WTC11 (cell line): ENCODE measurements at regions not wholly inside any gene's neighbourhood (a gene's known extent, or its start where the extent isn't known, plus 50 kb on each side); places are given as distances from the start of the nearest gene placed in this dataset.
"Not testable (repeated sequence)": the region's sequence is repeated elsewhere in the genome, so short reads cannot be mapped to it uniquely, and the experiment has no call there.

Experiments used
- ATAC-seq: fragments of 200-7000 bp; cut with Tn5 transposase; 2 replicates; pipeline ENCODE4 v1.10.0; 2021; ENCODE audit warnings: mild to moderate bottlenecking, moderate library complexity
- CTCF ChIA-PET: fragments of 300-600 bp; sonication (Branson Sonifier 250); formaldehyde crosslinking; loops from one replicate; lab custom pipeline; 2021; ENCODE audit warnings: antibody characterized with exemption; lab: Charles Lee
- POLR2A ChIA-PET: fragments of 350-600 bp; sonication (Branson Sonifier 250); formaldehyde crosslinking; loops from one replicate; lab custom pipeline; 2021; ENCODE audit warnings: antibody characterized with exemption; lab: Charles Lee
- DNase-seq: peaks from one replicate; pipeline ENCODE4 v3.0.0; 2021; ENCODE audit warnings: low spot score
- H3K27ac Mint-ChIP-seq: 2 replicates; pipeline ENCODE4 v1.8.0; 2021; ENCODE audit warnings: mixed read lengths
- H3K27me3 Mint-ChIP-seq: 2 replicates; pipeline ENCODE4 v1.8.0; 2021; ENCODE audit warnings: low read depth, mild to moderate bottlenecking, moderate library complexity, mixed read lengths
- H3K36me3 Mint-ChIP-seq: 2 replicates; pipeline ENCODE4 v1.8.0; 2021; ENCODE audit warnings: mixed read lengths
- H3K4me1 Mint-ChIP-seq: 2 replicates; pipeline ENCODE4 v1.8.0; 2022; ENCODE audit warnings: mixed read lengths
- H3K4me3 Mint-ChIP-seq: 2 replicates; pipeline ENCODE4 v1.8.0; 2021; ENCODE audit warnings: mild to moderate bottlenecking, moderate library complexity, mixed read lengths
- H3K9me3 Mint-ChIP-seq: 2 replicates; pipeline ENCODE4 v1.8.0; 2021; ENCODE audit warnings: mixed read lengths
- CBFB ChIP-seq: sonication (generic); formaldehyde crosslinking; IDR thresholded peaks from 2 replicates; pipeline ENCODE4 v1.8.1; 2022; ENCODE audit warnings: mild to moderate bottlenecking, low read depth, missing genetic modification reagents
- EMX1 ChIP-seq: fragments of 250-450 bp; sonication (Bioruptor Pico); IDR thresholded peaks from 2 replicates; pipeline ENCODE4 v1.8.0; 2021; ENCODE audit warnings: mild to moderate bottlenecking
- FOXK1 ChIP-seq: sonication (generic); formaldehyde crosslinking; IDR thresholded peaks from 2 replicates; pipeline ENCODE4 v1.8.0; 2022; ENCODE audit warnings: mild to moderate bottlenecking, moderate library complexity, missing genetic modification reagents
- FOXP1 ChIP-seq: sonication (generic); formaldehyde crosslinking; IDR thresholded peaks from 2 replicates; pipeline ENCODE4 v1.8.0; 2022; ENCODE audit warnings: missing genetic modification reagents, mild to moderate bottlenecking, moderate library complexity, borderline replicate concordance
- GABPB1 ChIP-seq: sonication (generic); formaldehyde crosslinking; IDR thresholded peaks from 2 replicates; pipeline ENCODE4 v1.8.1; 2023; ENCODE audit warnings: mild to moderate bottlenecking, missing genetic modification reagents
- HMGA2 ChIP-seq: fragments of 250-450 bp; sonication (Bioruptor Pico); IDR thresholded peaks from 2 replicates; pipeline ENCODE4 v1.4.0; 2021; ENCODE audit warnings: mild to moderate bottlenecking, moderate library complexity
- JUN ChIP-seq: sonication (generic); formaldehyde crosslinking; IDR thresholded peaks from 2 replicates; pipeline ENCODE4 v1.8.0; 2023; ENCODE audit warnings: mild to moderate bottlenecking, missing genetic modification reagents
- NFYB ChIP-seq: sonication (generic); formaldehyde crosslinking; conservative IDR thresholded peaks from 2 replicates; pipeline ENCODE4 v1.8.0; 2022; ENCODE audit warnings: low read depth, missing genetic modification reagents
- RELA ChIP-seq: sonication (generic); formaldehyde crosslinking; IDR thresholded peaks from 2 replicates; pipeline ENCODE4 v1.8.1; 2022; ENCODE audit warnings: missing genetic modification reagents, mild to moderate bottlenecking, borderline replicate concordance
- SP1 ChIP-seq: sonication (generic); formaldehyde crosslinking; conservative IDR thresholded peaks from 2 replicates; pipeline ENCODE4 v1.8.1; 2022; ENCODE audit warnings: missing genetic modification reagents
- TEAD4 ChIP-seq: sonication (generic); formaldehyde crosslinking; IDR thresholded peaks from 2 replicates; pipeline ENCODE4 v1.8.0; 2022; ENCODE audit warnings: mild to moderate bottlenecking, missing genetic modification reagents
- ZNF138 ChIP-seq: sonication (generic); formaldehyde crosslinking; conservative IDR thresholded peaks from 2 replicates; pipeline ENCODE4 v1.8.1; 2022; ENCODE audit warnings: mild to moderate bottlenecking, moderate library complexity, missing genetic modification reagents
- ZNF423 ChIP-seq: fragments of 250-450 bp; sonication (Bioruptor Pico); IDR thresholded peaks from 2 replicates; pipeline ENCODE4 v2.1.2; 2022; ENCODE audit warnings: mild to moderate bottlenecking, moderate library complexity
- TF ChIP-seq, protein P1 (sequence below): sonication (generic); formaldehyde crosslinking; IDR thresholded peaks from 2 replicates; pipeline ENCODE4 v1.8.0; 2022; ENCODE audit warnings: mild to moderate bottlenecking, missing genetic modification reagents
- TF ChIP-seq, protein P2 (sequence below): sonication (generic); formaldehyde crosslinking; IDR thresholded peaks from 2 replicates; pipeline ENCODE4 v1.8.1; 2023; ENCODE audit warnings: mild to moderate bottlenecking, missing genetic modification reagents, moderate library complexity
- TF ChIP-seq, protein P3 (sequence below): fragments of 250-450 bp; sonication (Bioruptor Pico); IDR thresholded peaks from 2 replicates; pipeline ENCODE4 v1.9.0; 2021; ENCODE audit warnings: moderate library complexity, mild to moderate bottlenecking, inconsistent platforms, borderline replicate concordance
- TF ChIP-seq, protein P4 (sequence below): sonication (generic); formaldehyde crosslinking; conservative IDR thresholded peaks from 2 replicates; pipeline ENCODE4 v1.8.1; 2022; ENCODE audit warnings: mild to moderate bottlenecking, missing genetic modification reagents
- TF ChIP-seq, protein P5 (sequence below): sonication (generic); formaldehyde crosslinking; conservative IDR thresholded peaks from 2 replicates; pipeline ENCODE4 v1.8.1; 2023; ENCODE audit warnings: mild to moderate bottlenecking, low read depth, missing genetic modification reagents, moderate library complexity
- TF ChIP-seq, protein P6 (sequence below): sonication (generic); formaldehyde crosslinking; IDR thresholded peaks from 2 replicates; pipeline ENCODE4 v1.8.0; 2022; ENCODE audit warnings: mild to moderate bottlenecking, missing genetic modification reagents

DNA sequence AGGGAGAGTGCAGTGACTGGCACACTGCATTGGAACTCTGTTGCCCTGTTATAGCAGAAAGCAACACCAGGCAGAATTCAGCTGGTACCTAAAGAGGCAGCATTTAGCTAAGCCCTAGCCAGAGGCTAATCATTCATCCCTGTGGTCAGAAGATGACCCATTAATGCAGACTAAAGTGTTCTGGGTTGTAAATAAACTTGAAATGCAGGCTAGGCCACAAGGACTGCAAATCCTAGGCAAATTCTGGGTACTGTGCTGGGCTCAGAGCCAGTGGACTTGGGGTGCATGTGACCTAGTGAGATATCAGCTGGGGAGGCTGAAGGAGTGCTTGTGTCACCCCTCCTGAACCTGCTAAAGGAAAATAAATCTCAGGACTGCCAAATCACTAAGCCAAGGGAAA, 91.2 kb downstream of the LPAR4 start:
- ChIA-PET CTCF (no interaction called here), POLR2A (no interaction called here)
- no peaks in the 10 kb centered on the region; the same call in 1 of the 2 replicates for H3K9me3 Mint-ChIP-seq
- H3K4me3 Mint-ChIP-seq, result no peak overlapping the region
- H3K27me3 Mint-ChIP-seq, result no peaks in the 10 kb centered on the region
- no peak for TF ChIP-seq EMX1 (CRISPR knock-in tag)
- TF ChIP-seq, protein P1, sequence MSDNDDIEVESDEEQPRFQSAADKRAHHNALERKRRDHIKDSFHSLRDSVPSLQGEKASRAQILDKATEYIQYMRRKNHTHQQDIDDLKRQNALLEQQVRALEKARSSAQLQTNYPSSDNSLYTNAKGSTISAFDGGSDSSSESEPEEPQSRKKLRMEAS (CRISPR knock-in tag), result no peak
- TF ChIP-seq GABPB1 (CRISPR knock-in tag), result no peak
- TF ChIP-seq ZNF423 (CRISPR knock-in tag), result no peak
- TF ChIP-seq SP1, result no peak
- TF ChIP-seq JUN (CRISPR knock-in tag), result no peak
- TF ChIP-seq, protein P2, sequence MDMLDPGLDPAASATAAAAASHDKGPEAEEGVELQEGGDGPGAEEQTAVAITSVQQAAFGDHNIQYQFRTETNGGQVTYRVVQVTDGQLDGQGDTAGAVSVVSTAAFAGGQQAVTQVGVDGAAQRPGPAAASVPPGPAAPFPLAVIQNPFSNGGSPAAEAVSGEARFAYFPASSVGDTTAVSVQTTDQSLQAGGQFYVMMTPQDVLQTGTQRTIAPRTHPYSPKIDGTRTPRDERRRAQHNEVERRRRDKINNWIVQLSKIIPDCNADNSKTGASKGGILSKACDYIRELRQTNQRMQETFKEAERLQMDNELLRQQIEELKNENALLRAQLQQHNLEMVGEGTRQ (CRISPR knock-in tag), result no peak
- no peak for TF ChIP-seq RELA
- TF ChIP-seq, protein P3, sequence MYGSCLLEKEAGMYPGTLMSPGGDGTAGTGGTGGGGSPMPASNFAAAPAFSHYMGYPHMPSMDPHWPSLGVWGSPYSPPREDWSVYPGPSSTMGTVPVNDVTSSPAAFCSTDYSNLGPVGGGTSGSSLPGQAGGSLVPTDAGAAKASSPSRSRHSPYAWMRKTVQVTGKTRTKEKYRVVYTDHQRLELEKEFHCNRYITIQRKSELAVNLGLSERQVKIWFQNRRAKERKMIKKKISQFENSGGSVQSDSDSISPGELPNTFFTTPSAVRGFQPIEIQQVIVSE, result no peak
- no peak for TF ChIP-seq TEAD4 (CRISPR knock-in tag)
- TF ChIP-seq HMGA2 (CRISPR knock-in tag), result no peak
- TF ChIP-seq FOXK1 (CRISPR knock-in tag), result no peak
- H3K36me3 Mint-ChIP-seq, result no peaks in the 10 kb centered on the region
- ATAC-seq (peak; percentile 46), DNase-seq (no peak)
- H3K4me1 Mint-ChIP-seq, result peaks cover 24% of the 10 kb centered on the region
- H3K27ac Mint-ChIP-seq, result no peak overlapping the region

DNA sequence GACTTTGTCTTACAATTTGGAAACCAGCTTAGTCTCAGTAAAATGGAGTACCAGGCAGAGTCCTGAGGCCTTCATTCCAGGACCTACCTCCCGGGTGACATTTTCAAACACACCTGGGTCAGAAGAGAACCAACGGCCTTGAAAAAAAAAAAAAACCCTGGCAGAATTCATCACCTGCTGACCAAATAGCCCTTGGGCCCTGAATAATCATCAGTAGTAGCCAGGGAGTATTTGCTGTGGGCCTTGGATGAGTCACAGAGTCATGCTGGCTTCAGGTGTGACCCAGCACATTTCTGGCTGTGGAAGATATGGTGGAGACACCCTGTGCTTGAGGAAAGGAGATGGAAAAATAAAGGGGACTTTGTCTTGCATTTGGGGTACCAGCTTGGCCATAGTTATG, 92.2 kb downstream of the LPAR4 start:
- no peak overlapping the region; the same call in 1 of the 2 replicates for H3K27ac Mint-ChIP-seq
- ChIA-PET POLR2A (no interaction called here), CTCF (no interaction called here)
- TF ChIP-seq CBFB (CRISPR knock-in tag) (no peak), ZNF138 (CRISPR knock-in tag) (no peak), NFYB (CRISPR knock-in tag) (no peak), FOXP1 (no peak)
- TF ChIP-seq, protein P4, sequence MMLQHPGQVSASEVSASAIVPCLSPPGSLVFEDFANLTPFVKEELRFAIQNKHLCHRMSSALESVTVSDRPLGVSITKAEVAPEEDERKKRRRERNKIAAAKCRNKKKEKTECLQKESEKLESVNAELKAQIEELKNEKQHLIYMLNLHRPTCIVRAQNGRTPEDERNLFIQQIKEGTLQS, result no peak
- TF ChIP-seq, protein P5, sequence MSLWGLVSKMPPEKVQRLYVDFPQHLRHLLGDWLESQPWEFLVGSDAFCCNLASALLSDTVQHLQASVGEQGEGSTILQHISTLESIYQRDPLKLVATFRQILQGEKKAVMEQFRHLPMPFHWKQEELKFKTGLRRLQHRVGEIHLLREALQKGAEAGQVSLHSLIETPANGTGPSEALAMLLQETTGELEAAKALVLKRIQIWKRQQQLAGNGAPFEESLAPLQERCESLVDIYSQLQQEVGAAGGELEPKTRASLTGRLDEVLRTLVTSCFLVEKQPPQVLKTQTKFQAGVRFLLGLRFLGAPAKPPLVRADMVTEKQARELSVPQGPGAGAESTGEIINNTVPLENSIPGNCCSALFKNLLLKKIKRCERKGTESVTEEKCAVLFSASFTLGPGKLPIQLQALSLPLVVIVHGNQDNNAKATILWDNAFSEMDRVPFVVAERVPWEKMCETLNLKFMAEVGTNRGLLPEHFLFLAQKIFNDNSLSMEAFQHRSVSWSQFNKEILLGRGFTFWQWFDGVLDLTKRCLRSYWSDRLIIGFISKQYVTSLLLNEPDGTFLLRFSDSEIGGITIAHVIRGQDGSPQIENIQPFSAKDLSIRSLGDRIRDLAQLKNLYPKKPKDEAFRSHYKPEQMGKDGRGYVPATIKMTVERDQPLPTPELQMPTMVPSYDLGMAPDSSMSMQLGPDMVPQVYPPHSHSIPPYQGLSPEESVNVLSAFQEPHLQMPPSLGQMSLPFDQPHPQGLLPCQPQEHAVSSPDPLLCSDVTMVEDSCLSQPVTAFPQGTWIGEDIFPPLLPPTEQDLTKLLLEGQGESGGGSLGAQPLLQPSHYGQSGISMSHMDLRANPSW (CRISPR knock-in tag), result no peak
- TF ChIP-seq, protein P6, sequence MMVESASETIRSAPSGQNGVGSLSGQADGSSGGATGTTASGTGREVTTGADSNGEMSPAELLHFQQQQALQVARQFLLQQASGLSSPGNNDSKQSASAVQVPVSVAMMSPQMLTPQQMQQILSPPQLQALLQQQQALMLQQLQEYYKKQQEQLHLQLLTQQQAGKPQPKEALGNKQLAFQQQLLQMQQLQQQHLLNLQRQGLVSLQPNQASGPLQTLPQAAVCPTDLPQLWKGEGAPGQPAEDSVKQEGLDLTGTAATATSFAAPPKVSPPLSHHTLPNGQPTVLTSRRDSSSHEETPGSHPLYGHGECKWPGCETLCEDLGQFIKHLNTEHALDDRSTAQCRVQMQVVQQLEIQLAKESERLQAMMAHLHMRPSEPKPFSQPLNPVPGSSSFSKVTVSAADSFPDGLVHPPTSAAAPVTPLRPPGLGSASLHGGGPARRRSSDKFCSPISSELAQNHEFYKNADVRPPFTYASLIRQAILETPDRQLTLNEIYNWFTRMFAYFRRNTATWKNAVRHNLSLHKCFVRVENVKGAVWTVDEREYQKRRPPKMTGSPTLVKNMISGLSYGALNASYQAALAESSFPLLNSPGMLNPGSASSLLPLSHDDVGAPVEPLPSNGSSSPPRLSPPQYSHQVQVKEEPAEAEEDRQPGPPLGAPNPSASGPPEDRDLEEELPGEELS (CRISPR knock-in tag), result no peak
- ATAC-seq, result no peak
- no peaks in the 10 kb centered on the region; the same call in 1 of the 2 replicates for H3K9me3 Mint-ChIP-seq
- no peak overlapping the region for H3K4me3 Mint-ChIP-seq
- H3K36me3 Mint-ChIP-seq, result no peaks in the 10 kb centered on the region
- H3K4me1 Mint-ChIP-seq, result peaks cover 24% of the 10 kb centered on the region
- DNase-seq, result no peak
- no peaks in the 10 kb centered on the region for H3K27me3 Mint-ChIP-seq

DNA sequence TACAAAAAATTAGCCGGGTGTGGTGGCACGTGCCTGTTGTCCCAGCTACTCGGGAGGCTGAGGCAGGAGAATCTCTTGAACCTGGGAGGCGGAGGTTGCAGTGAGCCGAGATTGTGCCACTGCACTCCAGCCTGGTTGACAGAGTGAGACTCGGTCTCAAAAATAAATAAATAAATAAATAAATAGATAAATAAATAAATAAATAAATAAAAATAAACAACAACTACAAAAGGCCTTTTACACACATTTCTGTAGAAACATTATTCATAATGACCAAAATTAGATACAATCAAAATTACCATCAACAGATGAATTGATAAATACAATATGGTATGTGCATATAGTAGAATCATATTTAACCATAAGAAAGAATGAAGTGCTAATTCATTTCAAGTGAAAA, 96.7 kb downstream of the LPAR4 start:
- H3K4me3 Mint-ChIP-seq, CTCF ChIA-PET, H3K27me3 Mint-ChIP-seq, POLR2A ChIA-PET, H3K27ac Mint-ChIP-seq, H3K36me3 Mint-ChIP-seq, ATAC-seq, H3K9me3 Mint-ChIP-seq, DNase-seq: not testable (repeated sequence)
- H3K4me1 Mint-ChIP-seq, result peaks cover 13% of the 10 kb centered on the region

DNA sequence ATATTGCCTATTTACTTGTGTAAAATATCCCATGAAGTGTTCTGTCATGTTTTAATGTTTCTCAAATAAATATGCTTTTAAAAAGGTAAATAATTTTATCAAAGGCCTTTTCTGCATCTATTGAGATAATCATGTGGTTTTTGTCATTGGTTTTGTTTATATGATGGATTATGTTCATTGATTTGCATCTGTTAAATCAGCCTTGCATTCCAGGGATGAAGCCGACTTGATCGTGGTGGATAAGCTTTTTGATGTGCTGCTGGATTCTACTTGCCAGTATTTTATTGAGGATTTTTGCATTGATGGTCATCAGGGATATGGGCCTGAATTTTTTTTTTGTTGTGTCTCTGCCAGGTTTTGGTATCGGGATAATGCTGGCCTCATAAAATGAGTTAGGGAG, 63.9 kb upstream of the P2RY10 start:
- H3K4me1 Mint-ChIP-seq, ATAC-seq, CTCF ChIA-PET, H3K27me3 Mint-ChIP-seq, H3K4me3 Mint-ChIP-seq, H3K36me3 Mint-ChIP-seq, DNase-seq, H3K27ac Mint-ChIP-seq: not testable (repeated sequence)
- peaks cover 20% of the 10 kb centered on the region for H3K9me3 Mint-ChIP-seq
- POLR2A ChIA-PET, result interaction anchor here (0.6 to 0.7 kb wide), 2 partner anchors 31 to 252 kb away, joined by 3 to 7 read pairs; no protein-coding TSS in a partner anchor
